B cell (primary cell): ENCODE measurements at regions not wholly inside any gene's neighbourhood (a gene's known extent, or its start where the extent isn't known, plus 50 kb on each side); places are given as distances from the start of the nearest gene placed in this dataset.
A peak's percentile ranks its signal among the peaks of the same experiment; 100 is the strongest.

Experiments used
- ATAC-seq: fragments of 200-7000 bp; cut with Tn5 transposase; one replicate; pipeline ENCODE4 v1.10.0; 2021; ENCODE audit warnings: low read depth, mild to moderate bottlenecking, moderate number of reproducible peaks, moderate library complexity
- CTCF ChIA-PET: fragments of 350-600 bp; sonication (Branson Sonifier 250); formaldehyde crosslinking; loops from one replicate; lab custom pipeline; 2021; ENCODE audit warnings: antibody characterized with exemption, inconsistent platforms; lab: Charles Lee
- POLR2A ChIA-PET: fragments of 350-600 bp; sonication (Branson Sonifier 250); formaldehyde crosslinking; loops from one replicate; lab custom pipeline; 2021; ENCODE audit warnings: antibody characterized with exemption; lab: Charles Lee
- DNase-seq: peaks from one replicate; pipeline ENCODE4 v3.0.0; 2013
- H2AFZ ChIP-seq: 2 replicates; pipeline ENCODE4 v1.6.1; 2012; ENCODE audit warnings: mild to moderate bottlenecking, low read depth, low read length; ENCODE audit not compliant: insufficient read depth, poor library complexity, severe bottlenecking
- H3K27ac ChIP-seq, 2 donors: 1 replicate in 1 of 2; 2 replicates in 1 of 2; pipeline ENCODE4 v1.5.1; 2012 to 2013; ENCODE audit warnings: low read length in 2 of 2, mild to moderate bottlenecking in 2 of 2, moderate library complexity in 1 of 2
- H3K27me3 ChIP-seq, 4 experiments: fragments of 200-600 bp in 1 of 4; sonication (generic) in 1 of 4; replicated peaks in 1 of 4; 1 replicate in 2 of 4; 2 replicates in 2 of 4; pipeline versions ENCODE4 v1.6.1 to v1.7.0; 2013 to 2016; ENCODE audit warnings: low read length in 3 of 4, mild to moderate bottlenecking in 2 of 4, mixed read lengths in 1 of 4, moderate library complexity in 1 of 4; ENCODE audit not compliant: insufficient read depth in 4 of 4, control insufficient read depth in 3 of 4; ENCODE audit errors: control extremely low read depth in 1 of 4
- H3K36me3 ChIP-seq, 2 experiments: replicated peaks in 1 of 2; 1 replicate in 1 of 2; 2 replicates in 1 of 2; pipeline versions ENCODE4 v1.6.1 to v1.7.1; 2013; ENCODE audit warnings: low read length in 1 of 2; ENCODE audit not compliant: insufficient read depth in 2 of 2, control insufficient read depth in 1 of 2; ENCODE audit errors: control extremely low read depth in 1 of 2, extremely low read depth in 1 of 2
- H3K4me1 ChIP-seq, 2 donors: fragments of 200-600 bp in 1 of 2; sonication (generic) in 1 of 2; 1 replicate in 1 of 2; 2 replicates in 1 of 2; pipeline versions ENCODE4 v1.5.1 to v1.6.1; 2013 to 2017; ENCODE audit warnings: low read length in 2 of 2; ENCODE audit not compliant: control insufficient read depth in 2 of 2, insufficient read depth in 2 of 2
- H3K4me2 ChIP-seq: replicated peaks from 2 replicates; pipeline ENCODE3; 2012; ENCODE audit warnings: mild to moderate bottlenecking, low read depth, low read length; ENCODE audit not compliant: poor library complexity, severe bottlenecking
- H3K4me3 ChIP-seq, 5 experiments: fragments of 200-600 bp in 1 of 5; sonication (generic) in 1 of 5; 1 replicate in 3 of 5; 2 replicates in 2 of 5; pipeline versions ENCODE4 v1.5.1 to v1.7.0; 2011 to 2016; ENCODE audit warnings: low read length in 4 of 5, mild to moderate bottlenecking in 4 of 5, low read depth in 2 of 5, control low read depth in 1 of 5, moderate library complexity in 1 of 5; ENCODE audit not compliant: insufficient read depth in 1 of 5; ENCODE audit errors: control extremely low read depth in 1 of 5, extremely low read depth in 1 of 5
- H3K79me2 ChIP-seq: fragments of 200-600 bp; sonication (generic); one replicate; pipeline ENCODE4 v1.6.0; 2016; ENCODE audit warnings: low read length; ENCODE audit not compliant: control insufficient read depth, insufficient read depth
- H3K9ac ChIP-seq: fragments of 200-600 bp; sonication (generic); 2 replicates; pipeline ENCODE4 v1.6.1; 2017; ENCODE audit warnings: mild to moderate bottlenecking, low read length, moderate library complexity
- H3K9me3 ChIP-seq, 3 donors: one replicate each; pipeline versions ENCODE4 v1.6.1 to v1.7.1; 2013; ENCODE audit warnings: low read length in 2 of 3; ENCODE audit not compliant: control insufficient read depth in 2 of 3, insufficient read depth in 1 of 3; ENCODE audit errors: control extremely low read depth in 1 of 3
- H4K20me1 ChIP-seq: 2 replicates; pipeline ENCODE4 v1.6.0; 2012; ENCODE audit warnings: mild to moderate bottlenecking, low read length; ENCODE audit not compliant: insufficient read depth, control insufficient read depth, poor library complexity, severe bottlenecking
- H3K27ac Mint-ChIP-seq: one replicate; pipeline ENCODE4 v1.8.0; 2021; ENCODE audit warnings: mixed read lengths
- H3K27me3 Mint-ChIP-seq: one replicate; pipeline ENCODE4 v1.8.0; 2021; ENCODE audit warnings: mixed read lengths
- H3K4me1 Mint-ChIP-seq: one replicate; pipeline ENCODE4 v1.8.0; 2021; ENCODE audit warnings: mixed read lengths
- H3K4me3 Mint-ChIP-seq: one replicate; pipeline ENCODE4 v1.8.0; 2021; ENCODE audit warnings: mixed read lengths
- H3K9me3 Mint-ChIP-seq: one replicate; pipeline ENCODE4 v1.8.0; 2022; ENCODE audit warnings: mixed read lengths; ENCODE audit not compliant: insufficient read depth
- EZH2 ChIP-seq: IDR thresholded peaks from 2 replicates; pipeline ENCODE4 v1.6.1; 2012; ENCODE audit warnings: borderline replicate concordance, low read depth, mild to moderate bottlenecking, moderate library complexity, low read length; ENCODE audit not compliant: insufficient read depth, poor library complexity, severe bottlenecking
- WGBS: methylation state at CpG from one replicate; pipeline ENCODE4 v1.1.5; 2013; ENCODE audit warnings: missing lambda C conversion rate; ENCODE audit not compliant: insufficient coverage; 5-methylcytosine and 5-hydroxymethylcytosine counted together
- intact Hi-C: fragments of 100-400 bp; cut with micrococcal nuclease; formaldehyde crosslinking; loops from one replicate; pipeline ENCODE4 v1.10.0; 2022
- TF ChIP-seq, protein P1 (sequence below): fragments of 200-600 bp; IDR thresholded peaks from one replicate; pipeline ENCODE4 v1.8.0; 2022; ENCODE audit warnings: antibody characterized with exemption, mild to moderate bottlenecking

DNA sequence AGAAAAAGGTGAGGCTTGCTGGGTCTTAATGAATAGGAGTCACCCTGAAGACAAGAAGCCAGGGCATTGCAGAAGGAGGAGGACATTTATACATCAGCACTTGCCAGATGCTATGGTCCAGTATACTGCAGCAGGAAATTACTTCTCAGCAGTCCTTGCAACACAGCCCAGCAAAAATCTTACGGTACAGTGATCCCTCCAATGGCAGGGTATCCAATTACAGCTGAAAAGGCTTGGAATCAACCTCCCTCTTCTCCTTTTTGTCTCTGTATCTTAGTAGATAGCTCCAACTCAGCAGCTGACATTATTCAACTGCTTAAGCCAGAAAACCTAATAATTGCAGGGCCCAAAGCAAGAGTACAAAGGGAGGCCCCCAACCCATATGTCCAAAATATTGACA is 128.3 kb upstream of the COBL start:
- Mint-ChIP-seq H3K4me1 (no peaks in the 10 kb centered on the region), H3K27ac (no peak overlapping the region), H3K4me3 (no peak overlapping the region), H3K9me3 (peaks cover 6% of the 10 kb centered on the region), H3K27me3 (no peaks in the 10 kb centered on the region)
- Histone ChIP-seq H3K27ac (no peak overlapping the region), H3K4me1 (no peaks in the 10 kb centered on the region), H3K4me2 (no peak overlapping the region), H3K9ac (no peak overlapping the region), H4K20me1 (no peaks in the 10 kb centered on the region), H3K27me3 (no peaks in the 10 kb centered on the region), H3K79me2 (no peaks in the 10 kb centered on the region), H2AFZ (no peak overlapping the region), H3K9me3 (peaks cover 0 to 10% (median 9%) of the 10 kb centered on the region in 3 donors), H3K36me3 (no peaks in the 10 kb centered on the region), H3K4me3 (no peak overlapping the region)
- TF ChIP-seq, protein P1, sequence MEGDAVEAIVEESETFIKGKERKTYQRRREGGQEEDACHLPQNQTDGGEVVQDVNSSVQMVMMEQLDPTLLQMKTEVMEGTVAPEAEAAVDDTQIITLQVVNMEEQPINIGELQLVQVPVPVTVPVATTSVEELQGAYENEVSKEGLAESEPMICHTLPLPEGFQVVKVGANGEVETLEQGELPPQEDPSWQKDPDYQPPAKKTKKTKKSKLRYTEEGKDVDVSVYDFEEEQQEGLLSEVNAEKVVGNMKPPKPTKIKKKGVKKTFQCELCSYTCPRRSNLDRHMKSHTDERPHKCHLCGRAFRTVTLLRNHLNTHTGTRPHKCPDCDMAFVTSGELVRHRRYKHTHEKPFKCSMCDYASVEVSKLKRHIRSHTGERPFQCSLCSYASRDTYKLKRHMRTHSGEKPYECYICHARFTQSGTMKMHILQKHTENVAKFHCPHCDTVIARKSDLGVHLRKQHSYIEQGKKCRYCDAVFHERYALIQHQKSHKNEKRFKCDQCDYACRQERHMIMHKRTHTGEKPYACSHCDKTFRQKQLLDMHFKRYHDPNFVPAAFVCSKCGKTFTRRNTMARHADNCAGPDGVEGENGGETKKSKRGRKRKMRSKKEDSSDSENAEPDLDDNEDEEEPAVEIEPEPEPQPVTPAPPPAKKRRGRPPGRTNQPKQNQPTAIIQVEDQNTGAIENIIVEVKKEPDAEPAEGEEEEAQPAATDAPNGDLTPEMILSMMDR = no peak
- no peak for TF ChIP-seq EZH2
- 63% methylated on average over 1 of the region's 1 CpG for WGBS
- POLR2A ChIA-PET = no interaction called here
- intact Hi-C loops = no loop called here
- DNase-seq = no peak
- ATAC-seq = no peak
- CTCF ChIA-PET = no interaction called here

DNA sequence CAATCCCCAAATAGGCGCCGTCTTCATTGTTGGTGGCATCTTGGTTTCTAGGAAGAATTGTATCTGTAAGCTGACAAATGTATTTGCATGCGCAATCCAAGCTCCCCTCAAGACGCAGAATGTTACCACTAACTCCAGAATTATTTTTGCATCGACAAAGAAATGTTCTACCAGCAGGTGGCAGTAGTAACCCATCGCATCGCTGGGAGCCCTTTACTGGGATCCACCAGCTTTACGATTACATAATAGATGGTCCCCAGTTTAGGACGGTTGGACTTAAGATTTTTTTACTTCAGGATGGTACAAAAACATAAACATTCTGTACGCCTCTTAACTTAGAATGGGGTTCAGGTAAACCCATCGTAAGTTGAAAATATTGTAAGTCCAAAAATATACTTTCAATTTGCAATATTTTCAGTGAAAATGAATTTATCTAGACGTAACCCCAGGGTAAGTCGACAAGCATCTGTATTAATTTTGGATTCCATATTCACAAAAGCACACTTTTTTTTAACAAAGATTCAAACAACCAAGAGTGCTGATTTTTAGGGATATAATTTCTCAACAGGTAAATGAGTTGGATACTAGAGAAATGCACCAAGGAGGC is 114.0 kb upstream of the COBL start:
- intact Hi-C loops = no loop called here
- Mint-ChIP-seq H3K9me3 (no peaks in the 10 kb centered on the region), H3K4me1 (no peaks in the 10 kb centered on the region), H3K27ac (no peak overlapping the region), H3K27me3 (no peaks in the 10 kb centered on the region), H3K4me3 (no peak overlapping the region)
- Histone ChIP-seq H3K79me2 (no peaks in the 10 kb centered on the region), H3K27me3 (no peaks in the 10 kb centered on the region), H3K36me3 (no peaks in the 10 kb centered on the region), H3K9ac (no peak overlapping the region), H3K4me3 (no peak overlapping the region), H3K27ac (no peak overlapping the region), H4K20me1 (no peaks in the 10 kb centered on the region), H3K4me1 (no peaks in the 10 kb centered on the region), H3K4me2 (peak overlapping the region; percentile 13), H2AFZ (no peak overlapping the region), H3K9me3 (peaks cover 0 to 5% (median 0%) of the 10 kb centered on the region in 3 donors)
- ATAC-seq = no peak
- ChIA-PET CTCF (interaction anchor here (1.1 to 2.5 kb wide), 2 partner anchors 11 to 12 kb away, joined by 3 to 5 read pairs; no protein-coding TSS in a partner anchor), POLR2A (no interaction called here)
- WGBS = 0% methylated on average over 3 of the region's 13 CpGs
- TF ChIP-seq, protein P1 = peak; percentile 75
- TF ChIP-seq EZH2 = no peak
- peak; percentile 22 for DNase-seq
